ENCODE measurements at regions not wholly inside any gene's neighbourhood (a gene's known extent, or its start where the extent isn't known, plus 50 kb on each side); places are given as distances from the start of the nearest gene placed in this dataset.

DNA sequence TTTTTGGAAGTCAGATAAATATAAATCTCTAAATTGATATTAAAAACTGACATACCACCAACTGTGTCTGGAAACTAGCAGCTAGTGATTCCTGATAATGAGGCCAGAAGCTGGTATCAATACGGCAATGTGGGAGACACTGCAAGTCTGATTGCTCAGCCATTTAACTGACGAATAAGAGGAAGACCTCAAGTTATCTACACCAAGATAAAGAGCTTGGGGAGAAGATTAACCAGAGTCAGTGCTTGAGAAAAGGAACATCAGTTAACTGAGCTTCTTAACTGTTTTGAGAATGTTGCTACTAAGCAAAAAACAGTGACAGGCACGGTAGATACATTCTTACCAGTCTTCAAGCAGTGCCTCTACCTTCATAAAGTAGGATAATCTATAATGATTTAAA lies 140.4 kb upstream of the TENT5A start:
- H3K27ac ChIP-seq (ENCODE audit: extremely low read depth, low read depth, low read length), result no peak overlapping the region
- no peak overlapping the region for H3K4me3 ChIP-seq (ENCODE audit: low read depth, low read length)
- ChIA-PET POLR2A (no interaction called here), CTCF (interaction anchor here (0.6 kb wide), 3 partner anchors 58 to 1106 kb away, joined by 3 to 4 read pairs (median 3); no protein-coding TSS in a partner anchor)
- H3K36me3 ChIP-seq (ENCODE audit: control insufficient read depth in 2 of 2, insufficient read depth in 1 of 2, low read length in 2 of 2), result no peaks in the 10 kb centered on the region
- TF ChIP-seq PRDM1 (tag by site-specific recombination; IDR thresholded peaks at IDR 0.05) (no peak), HOXD13 (CRISPR knock-in tag; IDR thresholded peaks at IDR 0.05; ENCODE audit: borderline replicate concordance) (no peak), ZNF266 (tag by site-specific recombination; IDR thresholded peaks at IDR 0.05; ENCODE audit: low read depth) (no peak), ZNF169 (tag by site-specific recombination; IDR thresholded peaks at IDR 0.05) (no peak), PATZ1 (tag by site-specific recombination; IDR thresholded peaks at IDR 0.05) (no peak)
- H3K4me1 ChIP-seq (ENCODE audit: control insufficient read depth, insufficient read depth, low read length), result 0 out of 2 replicates have a peak, but pooled peaks cover 3% of the 10 kb centered on the region
- H3K9me3 ChIP-seq (ENCODE audit: control insufficient read depth, insufficient read depth, low read depth, low read length), result no peaks in the 10 kb centered on the region

GRCh38 chr6:81891874-81892273 lies 139.4 kb upstream of the TENT5A start:
- POLR2A ChIA-PET, result no interaction called here
- Histone ChIP-seq H3K9me3 (ENCODE audit: control insufficient read depth, insufficient read depth, low read depth, low read length) (no peaks in the 10 kb centered on the region), H3K4me1 (ENCODE audit: control insufficient read depth, insufficient read depth, low read length) (0 out of 2 replicates have a peak, but pooled peaks cover 3% of the 10 kb centered on the region), H3K36me3 (ENCODE audit: control insufficient read depth in 2 of 2, insufficient read depth in 1 of 2, low read length in 2 of 2) (no peaks in the 10 kb centered on the region), H3K4me3 (ENCODE audit: low read depth, low read length) (no peak overlapping the region), H3K27ac (ENCODE audit: extremely low read depth, low read depth, low read length) (no peak overlapping the region)
- no peak for TF ChIP-seq GLI4 (tag by site-specific recombination; IDR thresholded peaks at IDR 0.05)
- no peak for TF ChIP-seq ZNF10 (tag by site-specific recombination; IDR thresholded peaks at IDR 0.05)
- TF ChIP-seq FEZF1 (tag by site-specific recombination; IDR thresholded peaks at IDR 0.05), result no peak
- TF ChIP-seq ZNF169 (tag by site-specific recombination; IDR thresholded peaks at IDR 0.05), result no peak
- no peak for TF ChIP-seq ZBTB26 (tag by site-specific recombination; optimal IDR thresholded peaks at IDR 0.05)
- TF ChIP-seq ZNF670 (tag by site-specific recombination; IDR thresholded peaks at IDR 0.05; ENCODE audit: low read depth), result no peak
- no peak for TF ChIP-seq ZNF16 (tag by site-specific recombination; IDR thresholded peaks at IDR 0.05; ENCODE audit: low read depth)
- TF ChIP-seq YY1 (tag by site-specific recombination; IDR thresholded peaks at IDR 0.05), result no peak
- no peak for TF ChIP-seq ZNF514 (tag by site-specific recombination; IDR thresholded peaks at IDR 0.05)
- TF ChIP-seq ZNF18 (tag by site-specific recombination; IDR thresholded peaks at IDR 0.05), result no peak
- TF ChIP-seq, protein P1, sequence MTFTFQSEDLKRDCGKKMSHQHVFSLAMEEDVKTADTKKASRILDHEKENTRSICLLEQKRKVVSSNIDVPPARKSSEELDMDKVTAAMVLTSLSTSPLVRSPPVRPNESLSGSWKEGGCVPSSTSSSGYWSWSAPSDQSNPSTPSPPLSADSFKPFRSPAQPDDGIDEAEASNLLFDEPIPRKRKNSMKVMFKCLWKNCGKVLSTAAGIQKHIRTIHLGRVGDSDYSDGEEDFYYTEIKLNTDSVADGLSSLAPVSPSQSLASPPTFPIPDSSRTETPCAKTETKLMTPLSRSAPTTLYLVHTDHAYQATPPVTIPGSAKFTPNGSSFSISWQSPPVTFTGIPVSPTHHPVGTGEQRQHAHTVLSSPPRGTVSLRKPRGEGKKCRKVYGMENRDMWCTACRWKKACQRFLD (tag by site-specific recombination; IDR thresholded peaks at IDR 0.05), result no peak
- TF ChIP-seq ZSCAN16 (tag by site-specific recombination; IDR thresholded peaks at IDR 0.05), result no peak
- CTCF ChIA-PET, result interaction anchor here (0.8 kb wide), 2 partner anchors 16 to 1872 kb away, joined by 3 to 5 read pairs; no protein-coding TSS in a partner anchor

GRCh38 chr6:81890846-81891245 lies 138.4 kb upstream of the TENT5A start:
- POLR2A ChIA-PET, result no interaction called here
- no peak for TF ChIP-seq ZNF324 (tag by site-specific recombination; IDR thresholded peaks at IDR 0.05)
- no peaks in the 10 kb centered on the region for H3K36me3 ChIP-seq (ENCODE audit: control insufficient read depth in 2 of 2, insufficient read depth in 1 of 2, low read length in 2 of 2)
- 0 out of 2 replicates have a peak, but pooled peaks cover 3% of the 10 kb centered on the region for H3K4me1 ChIP-seq (ENCODE audit: control insufficient read depth, insufficient read depth, low read length)
- no peak overlapping the region for H3K27ac ChIP-seq (ENCODE audit: extremely low read depth, low read depth, low read length)
- no peaks in the 10 kb centered on the region for H3K9me3 ChIP-seq (ENCODE audit: control insufficient read depth, insufficient read depth, low read depth, low read length)
- no peak overlapping the region for H3K4me3 ChIP-seq (ENCODE audit: low read depth, low read length)
- CTCF ChIA-PET, result interaction anchor here (0.7 kb wide), 1 partner anchor 80 kb away, joined by 3 read pairs; no protein-coding TSS in a partner anchor

Data from HEK293 (cell line).